Umbilical cord (tissue), 1 donor: ENCODE measurements at regions not wholly inside any gene's neighbourhood (a gene's known extent, or its start where the extent isn't known, plus 50 kb on each side); places are given as distances from the start of the nearest gene placed in this dataset.
"Not testable (repeated sequence)": the region's sequence is repeated elsewhere in the genome, so short reads cannot be mapped to it uniquely, and the experiment has no call there.

ENCODE experiments used
- DNase-seq: peaks from one replicate; pipeline ENCODE4 v3.0.0-alpha.2; 2015; ENCODE audit warnings: low spot score

- DNase-seq: no peak
These were observed 348.7 kb downstream of the OMA1 start for GRCh38 chr1:58197811-58198210.

- no peak for DNase-seq
These were observed 356.1 kb downstream of the OMA1 start for GRCh38 chr1:58190267-58190988.

GRCh38 chr1:58189453-58189852, 357.1 kb downstream of the OMA1 start:
- DNase-seq: no peak

GRCh38 chr1:58183286-58183685, 363.2 kb downstream of the OMA1 start:
- no peak for DNase-seq

GRCh38 chr1:58180537-58180936, 366.0 kb downstream of the OMA1 start:
- DNase-seq: no peak

GRCh38 chr1:58169160-58169559, 377.4 kb downstream of the OMA1 start:
- not testable (repeated sequence) for DNase-seq

- DNase-seq: not testable (repeated sequence)
These were observed 379.4 kb downstream of the OMA1 start for GRCh38 chr1:58167131-58167530.

GRCh38 chr1:58166417-58166816, 380.1 kb downstream of the OMA1 start:
- no peak for DNase-seq

GRCh38 chr1:58165073-58165472, 381.5 kb downstream of the OMA1 start:
- no peak for DNase-seq

GRCh38 chr1:58162952-58163550, 383.5 kb downstream of the OMA1 start:
- peak; percentile 52 for DNase-seq

GRCh38 chr1:58159434-58159830, 387.1 kb downstream of the OMA1 start:
- no peak for DNase-seq

- DNase-seq: no peak
These were observed 387.8 kb downstream of the OMA1 start for GRCh38 chr1:58158506-58159433.

- DNase-seq: no peak
These were observed 388.5 kb downstream of the OMA1 start for GRCh38 chr1:58158016-58158415.

- DNase-seq: no peak
These were observed 389.3 kb downstream of the OMA1 start for GRCh38 chr1:58157256-58157655.

- DNase-seq: no peak
These were observed 389.7 kb downstream of the OMA1 start for GRCh38 chr1:58156831-58157230.

- DNase-seq: no peak
These were observed 390.4 kb downstream of the OMA1 start for GRCh38 chr1:58156124-58156468.

- no peak for DNase-seq
These were observed 391.0 kb downstream of the OMA1 start for GRCh38 chr1:58155418-58156123.

GRCh38 chr1:58154256-58154655, 392.3 kb downstream of the OMA1 start:
- no peak for DNase-seq

GRCh38 chr1:58152697-58153096, 393.8 kb downstream of the OMA1 start:
- DNase-seq: no peak

- DNase-seq: no peak
These were observed 397.2 kb downstream of the OMA1 start for GRCh38 chr1:58149271-58149812.

- DNase-seq: no peak
These were observed 401.7 kb downstream of the OMA1 start for GRCh38 chr1:58144698-58145270.
